G401.6 (cell line): ENCODE measurements at regions not wholly inside any gene's neighbourhood (a gene's known extent, or its start where the extent isn't known, plus 50 kb on each side); places are given as distances from the start of the nearest gene placed in this dataset.
"Not testable (repeated sequence)": the region's sequence is repeated elsewhere in the genome, so short reads cannot be mapped to it uniquely, and the experiment has no call there.

ENCODE experiments used
- FAIRE-seq: peaks from 2 replicates; lab custom pipeline; 2012; peaks lifted over from hg19 to GRCh38; lab: Jason Lieb, UNC

DNA sequence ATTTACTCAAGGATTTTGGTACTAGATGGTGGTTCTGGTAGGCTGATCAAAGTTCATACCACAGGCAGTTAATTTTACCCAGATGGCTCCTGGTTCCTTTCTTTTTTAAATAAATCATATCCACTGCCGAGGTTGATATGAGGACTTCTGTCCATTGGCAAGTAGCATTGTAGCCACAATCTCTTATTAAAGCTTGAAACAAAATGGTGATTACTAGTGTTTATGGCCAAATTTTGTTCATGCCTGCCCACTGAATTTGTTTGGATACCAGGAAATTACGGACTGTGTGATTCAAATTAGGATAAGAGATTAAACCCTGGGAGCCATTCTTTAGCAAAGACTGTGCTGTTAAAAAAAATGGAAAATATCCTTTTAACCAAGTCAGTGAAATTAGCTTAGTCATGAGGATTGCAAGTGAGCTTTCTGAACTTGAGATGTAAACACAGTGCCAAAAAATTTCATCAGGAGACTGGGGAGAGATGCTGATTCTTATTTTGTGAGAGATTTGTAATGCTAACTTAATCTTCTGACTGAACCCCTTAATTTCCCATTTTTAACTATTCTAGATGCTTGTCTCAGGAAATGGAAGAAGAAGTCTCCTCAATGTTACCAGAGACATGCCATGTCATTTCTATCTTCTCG, 893.5 kb upstream of the ADAMTS5 start:
- not testable (repeated sequence) for FAIRE-seq

DNA sequence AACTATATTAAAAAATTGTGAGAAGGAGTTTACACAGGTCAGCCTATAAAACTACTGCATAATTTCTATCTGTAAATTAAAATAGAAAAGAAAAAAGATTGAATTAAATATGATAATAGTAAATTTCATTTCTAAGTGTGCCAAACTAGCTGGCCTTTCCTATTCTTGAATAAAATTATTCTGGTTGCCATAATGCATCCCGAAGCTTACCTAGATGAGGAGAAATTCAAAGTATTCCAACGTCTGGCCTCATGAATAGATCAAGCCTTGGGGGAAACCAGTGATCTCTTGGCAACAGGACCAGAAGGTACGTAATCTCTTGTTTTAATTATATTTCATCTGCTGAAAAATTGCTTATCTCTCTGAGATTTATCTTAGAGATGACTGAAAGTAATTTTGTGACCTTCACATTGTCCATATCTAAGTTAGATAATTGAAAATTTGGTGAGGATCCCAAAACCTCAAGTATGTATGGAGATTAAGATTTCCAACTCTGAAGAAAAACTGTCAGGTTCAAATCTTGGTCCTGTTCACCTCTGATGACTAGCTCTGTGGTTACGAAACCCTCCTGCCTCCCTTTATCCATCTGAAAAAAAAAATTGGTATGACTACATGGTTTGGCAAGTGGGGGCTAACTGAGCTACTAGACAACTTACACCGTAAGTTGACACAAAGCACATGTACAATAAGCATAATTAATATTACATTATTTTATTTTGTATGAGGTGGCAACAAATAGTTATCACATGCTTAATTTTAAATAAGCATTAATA, 891.4 kb upstream of the ADAMTS5 start:
- FAIRE-seq = not testable (repeated sequence)

DNA sequence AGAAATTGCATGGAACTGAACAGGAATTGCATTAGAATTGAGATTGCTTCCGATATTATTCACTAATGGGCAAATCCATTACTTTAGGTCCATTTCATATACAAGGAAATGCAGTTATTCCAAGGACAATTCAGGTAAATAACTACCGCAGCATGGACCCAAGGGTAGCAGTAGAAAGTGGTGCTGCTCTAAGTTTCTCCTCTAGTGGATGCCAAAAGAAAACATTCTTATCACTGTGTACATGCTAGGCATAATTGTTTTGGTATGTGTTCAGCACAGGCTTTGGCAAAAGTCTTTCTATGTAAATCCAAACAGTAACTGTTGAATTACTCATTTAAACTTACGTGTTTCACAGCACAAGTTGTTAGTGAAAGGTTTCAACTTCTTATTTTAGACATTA, 890.1 kb upstream of the ADAMTS5 start:
- not testable (repeated sequence) for FAIRE-seq

DNA sequence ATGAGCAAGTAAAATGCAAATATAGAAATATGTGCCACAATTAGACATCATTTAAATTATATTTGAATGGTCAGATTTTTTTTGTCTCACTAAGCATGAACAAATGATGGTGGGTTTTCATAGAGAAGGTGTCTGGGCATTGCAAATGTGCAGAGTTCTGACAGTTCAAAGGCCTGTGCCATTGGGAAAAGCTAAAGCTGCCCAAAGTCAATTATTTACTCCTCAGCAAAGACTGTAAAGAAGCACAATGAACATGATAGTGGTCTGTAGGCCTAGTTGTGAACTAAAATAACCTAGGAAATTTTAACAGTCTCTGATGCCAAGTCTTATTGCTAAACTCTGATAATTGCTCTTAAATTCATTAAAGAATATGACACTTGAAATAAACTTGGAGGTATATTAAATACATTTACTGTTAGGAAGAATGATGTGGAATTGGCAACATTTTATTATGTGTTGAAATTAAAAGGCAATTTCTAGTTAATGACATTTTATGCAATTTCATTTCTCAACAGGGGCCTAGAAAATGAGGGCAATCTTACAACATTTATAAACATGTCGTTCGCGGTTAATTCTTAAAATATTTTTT, 874.3 kb upstream of the ADAMTS5 start:
- no peak for FAIRE-seq

DNA sequence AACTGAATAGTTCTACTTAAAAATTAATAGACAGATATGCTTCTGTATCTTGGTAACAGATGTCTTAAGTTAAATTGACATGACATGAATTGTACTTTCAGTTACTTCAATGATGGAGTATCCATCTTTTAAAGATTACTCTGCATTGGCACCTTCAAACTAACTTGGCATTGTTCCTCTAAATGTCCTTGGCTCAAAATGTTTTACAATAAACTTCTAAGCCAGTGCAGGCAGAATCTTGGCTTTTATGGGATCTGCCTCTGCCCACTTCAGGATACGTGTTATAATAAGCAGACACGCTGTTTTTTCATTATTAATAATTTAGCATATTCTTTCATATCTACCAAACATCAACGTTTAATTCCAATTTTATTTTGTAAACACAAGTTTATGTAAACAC, 873.4 kb upstream of the ADAMTS5 start:
- no peak for FAIRE-seq

DNA sequence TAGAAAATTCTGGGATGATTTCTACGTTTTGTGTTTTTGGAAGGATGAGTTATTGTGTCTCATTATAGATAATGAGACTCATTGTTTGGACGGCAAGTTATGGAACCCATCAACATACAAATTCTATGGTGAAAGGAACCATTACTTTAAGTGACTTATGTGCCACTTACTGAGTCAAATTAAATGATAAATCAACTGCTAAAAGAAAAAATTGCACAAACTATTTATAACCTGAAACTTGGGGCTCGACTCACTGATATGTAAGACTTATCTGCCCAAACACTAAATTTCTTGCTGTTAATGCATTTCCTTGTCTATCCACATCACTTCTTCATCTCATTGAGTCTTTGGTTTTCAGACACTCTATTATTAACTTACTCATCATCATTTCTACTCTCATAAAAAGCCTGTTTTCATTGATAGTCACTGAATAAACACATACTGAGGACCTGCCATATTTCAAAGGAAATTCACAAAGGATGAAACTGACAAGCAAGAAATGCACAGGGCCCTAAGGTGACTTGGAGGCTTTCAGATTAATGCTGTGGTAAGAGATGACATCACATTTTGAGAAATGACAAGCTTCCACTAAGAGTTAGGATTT, 872.7 kb upstream of the ADAMTS5 start:
- no peak for FAIRE-seq

DNA sequence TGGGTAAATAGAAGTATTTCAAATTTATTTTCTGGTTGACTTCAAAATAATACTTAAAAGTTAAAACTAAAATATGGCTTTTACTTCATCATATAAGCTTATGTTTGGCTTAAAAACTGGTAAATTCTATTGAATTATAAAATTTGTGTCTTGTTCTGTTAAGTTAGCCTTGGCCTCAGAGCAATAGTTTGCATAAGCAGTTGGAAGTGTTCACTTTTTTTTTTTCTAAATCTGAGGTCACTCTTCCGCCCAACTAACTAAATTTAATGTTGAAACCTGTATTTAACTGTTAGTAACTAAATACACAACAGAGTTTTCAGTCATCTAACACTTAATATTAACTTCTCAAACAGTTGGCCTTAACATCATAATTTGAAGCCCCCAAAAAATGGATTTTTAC, 871.7 kb upstream of the ADAMTS5 start:
- no peak for FAIRE-seq

DNA sequence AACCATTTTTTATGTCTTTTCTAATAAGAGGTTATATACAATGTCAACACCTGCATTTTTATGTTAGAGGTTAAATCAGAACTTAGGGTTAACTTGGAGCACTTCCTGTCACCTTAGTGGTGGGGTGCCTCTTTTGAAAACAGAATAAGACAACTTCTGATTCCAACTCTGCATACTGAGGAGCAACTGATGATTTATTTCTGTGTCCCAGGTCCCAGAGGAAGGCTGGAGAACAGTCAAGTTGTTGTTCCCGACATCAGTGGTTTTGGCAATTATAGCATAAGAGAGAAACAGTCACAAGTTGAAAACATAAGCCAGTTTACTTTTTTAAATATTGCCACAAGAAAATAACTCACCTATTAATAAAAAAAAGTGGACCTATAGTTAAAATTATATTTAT, 871.0 kb upstream of the ADAMTS5 start:
- FAIRE-seq = no peak

DNA sequence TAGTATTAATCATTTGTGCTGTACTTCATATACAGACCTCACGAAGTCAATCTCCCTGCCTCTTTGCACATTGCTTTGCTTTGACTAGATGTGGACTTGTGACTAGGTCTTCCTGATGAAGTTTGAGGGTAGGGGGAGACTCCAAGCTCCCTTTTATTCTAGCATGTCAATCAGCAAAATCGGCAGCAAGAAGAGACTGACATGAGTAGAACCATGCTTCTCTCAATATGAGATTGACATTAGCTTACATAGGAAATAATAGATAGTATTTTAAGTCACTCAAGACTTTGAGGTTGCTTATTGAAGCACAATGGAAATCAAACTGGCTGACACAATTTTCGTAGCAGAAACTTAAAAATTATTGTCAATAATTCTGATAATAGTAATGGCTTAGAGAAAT, 866.4 kb upstream of the ADAMTS5 start:
- FAIRE-seq = no peak

DNA sequence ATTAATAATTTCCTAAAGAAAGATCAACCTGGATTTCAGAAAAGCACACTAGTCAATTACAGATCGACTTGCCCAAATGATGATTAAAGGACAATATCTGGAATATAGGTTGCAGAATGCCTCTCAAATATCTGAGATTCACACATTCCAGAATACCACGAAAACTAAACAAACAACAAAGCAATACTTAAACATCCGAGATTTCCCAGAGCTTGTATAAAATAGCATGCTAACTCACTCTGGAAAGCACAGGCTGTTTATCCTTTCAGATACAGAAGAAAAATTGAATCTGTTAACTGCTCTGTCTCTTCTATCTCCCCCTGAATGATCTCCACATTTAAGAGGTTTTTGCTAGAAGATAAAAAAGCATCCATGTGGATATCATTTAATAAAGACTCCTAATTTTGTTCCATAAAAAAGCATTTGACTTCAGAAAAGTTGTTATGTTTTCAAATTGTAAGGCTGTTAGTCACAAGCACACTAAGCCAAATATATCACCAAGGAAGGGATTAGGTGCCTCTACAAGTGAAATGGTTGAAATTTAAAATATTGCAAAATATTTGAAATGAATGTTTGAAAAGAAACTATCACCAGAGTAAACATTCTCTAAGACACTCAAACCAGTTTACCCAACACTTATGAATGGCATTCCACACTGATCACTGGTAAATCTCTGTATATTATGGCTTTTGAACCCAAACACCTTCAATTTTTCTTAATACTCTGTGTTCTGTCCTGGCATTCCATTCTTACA, 865.1 kb upstream of the ADAMTS5 start:
- no peak for FAIRE-seq

DNA sequence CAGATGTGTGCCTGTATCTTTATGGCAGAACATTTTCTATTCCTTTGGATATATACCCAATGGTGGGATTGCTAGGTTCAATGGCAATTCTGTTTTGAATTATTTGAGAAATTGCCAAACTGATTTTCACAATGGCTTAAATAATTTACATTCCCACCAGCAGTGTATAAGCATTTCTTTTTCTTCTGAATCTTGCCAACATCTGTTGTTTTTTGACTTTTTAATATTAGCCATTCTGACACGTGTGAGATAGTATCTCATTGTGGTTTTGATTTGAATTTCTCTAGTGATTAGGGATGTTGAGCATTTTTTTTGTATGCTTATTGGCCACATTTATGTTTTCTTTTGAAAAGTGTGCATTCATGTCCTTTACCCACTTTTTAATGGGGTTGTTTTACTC, 864.3 kb upstream of the ADAMTS5 start:
- no peak for FAIRE-seq

DNA sequence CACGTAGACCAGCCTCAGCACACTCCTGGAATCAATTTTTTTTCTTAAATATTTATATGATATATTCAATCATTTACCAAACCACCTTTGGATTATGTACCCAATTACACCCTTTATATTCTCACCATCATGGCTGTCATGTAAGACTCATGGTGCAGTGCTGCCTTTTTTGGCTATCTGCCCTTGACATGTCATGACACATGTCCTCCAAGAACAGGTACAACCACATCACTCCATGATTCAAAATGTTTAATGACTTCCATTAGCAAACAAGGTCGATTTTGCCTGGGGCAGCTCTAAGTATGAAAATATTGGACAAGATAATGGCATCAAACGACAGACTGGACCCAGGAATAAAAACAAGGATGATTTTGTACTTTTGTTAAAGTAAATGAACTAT, 861.1 kb upstream of the ADAMTS5 start:
- FAIRE-seq = no peak

DNA sequence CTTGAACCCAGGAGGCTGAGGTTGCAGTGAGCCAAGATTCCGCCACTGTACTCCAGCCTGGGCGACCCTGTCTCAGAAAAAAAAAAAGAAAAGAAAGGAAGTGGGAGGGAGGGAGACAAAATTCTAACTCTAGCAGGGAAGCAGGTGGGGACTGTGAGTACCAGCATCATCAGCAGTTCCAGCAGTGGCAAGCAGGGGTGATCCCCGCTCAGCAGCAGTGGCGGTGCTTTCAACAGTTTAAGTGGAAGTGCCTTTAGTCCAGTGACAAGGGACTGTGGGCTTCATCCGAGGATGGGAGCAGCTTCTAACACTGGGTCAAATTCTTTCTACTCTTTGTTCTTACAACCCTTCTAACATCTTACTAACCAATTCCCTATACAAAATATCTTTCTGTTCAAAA, 858.1 kb upstream of the ADAMTS5 start:
- no peak for FAIRE-seq

DNA sequence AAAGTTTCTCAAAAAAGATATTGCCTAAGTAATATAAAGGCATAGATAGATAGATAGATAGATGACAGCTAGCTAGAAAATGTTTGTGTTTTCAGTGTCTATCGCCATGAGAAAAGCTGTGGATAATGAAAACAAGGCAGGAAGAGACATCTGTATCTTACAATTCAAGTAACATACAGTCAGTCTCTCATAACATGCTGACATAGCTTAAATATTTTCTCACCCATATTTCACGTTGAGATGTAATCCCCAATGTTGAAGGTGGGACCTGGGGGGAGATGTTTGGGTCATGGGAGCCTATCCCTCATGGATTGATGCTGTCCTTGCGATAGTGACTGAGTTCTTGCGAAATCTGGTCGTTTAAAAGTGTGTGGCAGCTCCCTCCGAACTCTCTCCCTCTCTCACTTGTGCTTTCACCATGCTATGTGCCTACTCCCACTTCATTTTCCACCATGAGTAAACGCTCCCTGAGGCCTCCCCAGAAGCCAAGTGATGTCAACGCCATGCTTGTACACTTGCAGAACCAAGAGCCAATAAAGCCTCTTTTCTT, 856.8 kb upstream of the ADAMTS5 start:
- FAIRE-seq = no peak

DNA sequence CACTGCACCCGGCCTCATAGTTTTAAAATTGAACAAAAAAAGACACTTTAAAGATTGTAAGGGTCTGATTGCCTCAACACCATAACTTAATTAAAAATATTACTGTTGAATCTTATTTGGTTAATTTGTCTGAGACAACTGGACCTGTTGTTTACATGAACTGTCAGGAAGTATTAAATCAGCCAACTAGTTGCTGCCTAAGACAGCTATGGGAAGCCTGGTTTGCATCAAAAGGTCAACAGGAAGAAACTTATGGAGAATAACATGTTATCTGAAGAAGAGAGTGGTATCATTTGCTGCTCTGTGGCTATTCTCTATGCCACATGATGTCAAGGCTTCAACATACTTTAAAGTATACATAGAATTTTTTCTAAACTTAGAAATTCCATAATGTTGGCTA, 853.5 kb upstream of the ADAMTS5 start:
- no peak for FAIRE-seq

DNA sequence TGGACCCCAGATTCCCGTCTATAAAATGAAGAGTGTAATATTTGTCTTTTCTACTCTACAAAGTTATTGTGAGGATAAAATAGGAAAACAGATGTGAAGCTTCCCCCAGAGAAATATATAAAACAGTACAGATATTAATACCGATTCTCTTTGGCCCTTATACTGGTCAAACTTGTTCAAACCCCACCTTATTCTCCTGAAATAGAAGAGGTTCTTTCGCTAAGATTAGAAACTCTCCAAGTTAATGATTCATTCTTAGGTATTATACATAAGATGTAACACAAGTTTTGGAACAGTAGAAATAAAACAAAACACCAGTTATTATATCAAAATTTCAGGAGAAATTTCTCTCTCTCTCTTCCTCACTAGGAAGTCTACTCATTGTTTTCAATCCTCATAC, 852.4 kb upstream of the ADAMTS5 start:
- FAIRE-seq = no peak

DNA sequence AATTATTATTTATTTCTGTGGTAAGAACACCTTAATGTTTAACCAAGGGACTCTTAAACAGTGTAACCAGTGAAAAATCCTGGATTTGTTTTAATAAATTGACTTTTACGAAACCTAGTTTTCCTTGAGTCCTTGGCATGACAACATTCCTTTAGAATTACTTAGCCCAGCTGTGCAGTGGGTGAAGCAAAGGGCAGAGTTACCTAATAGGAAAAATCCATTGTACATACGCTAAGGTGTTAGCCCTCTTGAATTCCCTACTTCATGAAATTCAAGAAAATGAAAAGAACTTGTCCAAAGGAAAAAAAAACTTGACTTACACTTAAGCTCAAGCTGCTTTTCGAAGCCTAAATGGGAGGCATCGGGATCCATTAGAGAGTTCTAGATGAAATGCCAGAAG, 852.0 kb upstream of the ADAMTS5 start:
- no peak for FAIRE-seq

DNA sequence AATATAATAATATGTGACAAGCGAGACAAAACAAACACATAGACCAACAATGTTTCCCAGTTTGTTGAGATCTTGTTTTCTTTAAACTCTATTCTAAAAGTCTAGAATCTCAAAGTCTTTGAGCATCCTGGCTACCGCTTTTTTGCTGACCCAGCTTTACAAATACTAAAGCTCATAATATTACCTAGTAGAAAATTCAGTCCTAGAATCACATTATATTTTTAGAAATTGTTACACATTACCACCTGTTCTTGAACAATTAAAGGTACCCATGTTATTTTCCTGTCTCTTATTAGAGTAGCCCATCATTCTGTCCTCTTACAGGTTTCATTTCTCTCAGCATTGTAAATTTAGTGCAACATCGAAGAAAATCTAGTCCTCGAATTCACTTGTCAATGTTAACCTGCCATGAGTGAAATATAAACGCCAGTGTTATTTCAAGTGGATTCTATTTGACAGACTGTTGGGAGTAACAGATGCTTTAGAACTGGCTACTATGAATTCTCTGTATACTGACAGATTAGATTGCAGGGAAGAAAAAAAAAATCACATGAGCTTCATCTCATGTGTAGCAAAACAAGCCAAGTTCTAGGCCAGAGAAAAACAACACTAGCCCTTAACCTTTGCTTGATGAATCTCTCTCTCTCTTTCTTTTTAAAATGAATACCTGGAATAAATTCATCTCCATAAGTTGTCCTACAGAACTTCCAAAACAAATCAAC, 851.2 kb upstream of the ADAMTS5 start:
- FAIRE-seq = no peak

DNA sequence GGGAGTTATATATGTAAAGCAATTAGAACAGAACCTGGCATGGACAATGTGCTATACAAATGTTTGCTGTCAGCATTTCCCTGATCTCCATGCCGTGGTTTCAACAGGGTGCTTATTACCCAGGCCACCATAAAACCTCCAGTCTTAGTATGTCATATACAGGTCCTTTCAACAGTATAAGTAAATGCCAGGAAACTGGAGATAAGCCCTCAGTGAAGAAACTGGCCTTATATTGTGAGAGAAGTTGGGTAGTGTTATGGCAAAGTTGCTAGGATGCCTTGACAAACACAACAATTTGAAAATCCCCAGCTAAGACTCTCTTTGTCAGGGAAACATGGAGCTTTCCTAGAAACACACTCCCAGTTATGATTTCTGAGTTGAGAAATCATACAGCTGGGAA, 850.2 kb upstream of the ADAMTS5 start:
- no peak for FAIRE-seq

DNA sequence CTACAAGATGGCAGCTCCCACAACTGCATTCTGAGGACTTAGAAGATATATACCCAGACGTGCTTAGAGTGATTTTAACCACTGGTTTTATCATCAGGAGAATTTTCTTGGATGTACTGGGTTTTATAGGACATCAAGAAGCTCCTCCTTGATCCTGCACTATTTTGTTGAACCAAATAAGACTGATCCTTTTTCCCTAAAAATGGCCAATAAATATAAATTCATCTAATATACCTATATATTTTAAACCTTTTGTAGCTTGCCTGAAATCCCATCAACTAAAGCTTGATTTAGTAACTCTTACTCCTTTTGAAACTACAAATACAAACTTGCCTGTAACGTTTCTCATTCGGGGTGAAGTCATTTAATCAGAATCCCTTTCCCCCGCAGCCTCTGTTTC, 849.4 kb upstream of the ADAMTS5 start:
- no peak for FAIRE-seq

DNA sequence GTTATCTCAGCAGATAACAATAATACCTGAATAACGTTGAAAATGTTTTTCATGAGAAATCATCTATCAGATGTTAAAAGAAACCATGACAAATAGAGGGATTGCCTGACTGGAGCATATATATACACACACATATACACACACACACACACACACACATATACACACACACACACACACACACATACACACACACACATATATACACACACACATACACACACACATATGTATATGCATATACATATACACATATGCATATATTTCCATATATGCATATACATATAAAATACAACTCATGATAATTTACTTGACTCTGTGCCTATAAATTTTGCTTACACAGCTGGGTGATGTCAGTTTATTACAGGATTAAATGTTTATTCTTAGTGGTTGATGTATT, 847.3 kb upstream of the ADAMTS5 start:
- FAIRE-seq = no peak

DNA sequence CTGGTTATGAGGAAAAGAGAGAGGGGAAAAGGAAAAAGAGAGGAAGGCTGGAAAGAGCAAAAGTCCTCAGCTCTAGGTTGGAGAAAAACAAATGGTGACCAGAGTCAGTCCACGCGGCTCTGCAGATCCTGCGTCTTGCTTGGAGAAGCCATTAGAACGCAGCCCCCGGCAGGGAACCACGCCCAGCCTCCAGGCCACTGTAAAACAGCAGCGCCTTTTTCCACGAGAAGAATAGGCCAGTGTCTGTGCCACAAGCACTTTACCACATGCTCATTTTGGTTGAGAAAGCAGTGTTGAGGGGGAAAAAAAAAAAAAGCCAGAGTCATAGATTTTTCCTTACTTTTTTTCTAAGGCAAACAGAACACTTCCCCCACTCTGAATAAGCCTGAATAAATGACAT, 846.9 kb upstream of the ADAMTS5 start:
- FAIRE-seq = no peak
